SKM-1 (cell line): ENCODE measurements at regions not wholly inside any gene's neighbourhood (a gene's known extent, or its start where the extent isn't known, plus 50 kb on each side); places are given as distances from the start of the nearest gene placed in this dataset.

Source experiments
- DNase-seq: peaks from one replicate; lab custom pipeline; 2025; ENCODE audit not compliant: unreplicated experiment; lab: John Stamatoyannopoulos, UW

GRCh38 chr6:169165561-169166300 lies 87.9 kb downstream of the THBS2 start:
- DNase-seq, result no peak

DNA sequence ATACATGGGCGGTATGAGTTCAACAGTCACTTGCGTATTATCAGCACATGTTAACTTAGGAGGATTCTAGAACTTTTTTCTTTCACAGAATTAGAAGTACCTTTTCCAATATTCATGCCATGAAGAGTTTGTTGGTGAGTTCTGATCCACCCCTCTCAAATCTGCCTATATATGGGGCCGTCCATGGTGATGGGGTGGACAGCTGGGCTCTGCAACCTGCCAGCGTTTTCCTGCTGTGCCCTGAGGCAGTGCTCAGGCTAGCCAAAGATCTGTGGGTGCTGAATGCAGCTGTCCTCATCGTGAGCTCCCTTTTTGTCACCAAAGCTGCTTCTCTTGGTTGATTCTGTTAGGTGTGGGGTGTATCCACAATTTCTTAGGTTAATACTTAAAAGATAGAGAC lies 88.7 kb downstream of the THBS2 start:
- DNase-seq, result no peak

DNA sequence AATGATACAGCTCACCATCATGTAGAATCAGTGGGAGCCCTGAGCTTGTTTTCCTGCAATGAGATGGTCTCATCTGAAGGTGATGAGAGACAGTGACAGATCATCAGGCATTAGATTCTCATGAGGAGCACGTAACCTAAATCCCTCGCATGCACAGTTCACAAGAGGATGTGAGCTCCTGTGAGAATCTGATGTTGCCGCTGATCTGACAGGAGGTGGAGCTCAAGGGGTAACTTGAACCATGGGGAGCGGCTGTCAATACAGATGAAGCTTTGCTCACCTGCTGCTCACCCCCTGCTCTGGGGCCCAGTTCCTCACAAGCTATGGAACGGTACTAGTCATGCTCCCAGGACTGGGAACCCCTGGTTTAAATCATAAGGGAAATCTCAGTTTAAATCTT lies 89.2 kb downstream of the THBS2 start:
- no peak for DNase-seq

- DNase-seq, result no peak
These were observed 90.2 kb downstream of the THBS2 start for GRCh38 chr6:169163411-169163901.

GRCh38 chr6:169162752-169163407 lies 90.8 kb downstream of the THBS2 start:
- no peak for DNase-seq

DNA sequence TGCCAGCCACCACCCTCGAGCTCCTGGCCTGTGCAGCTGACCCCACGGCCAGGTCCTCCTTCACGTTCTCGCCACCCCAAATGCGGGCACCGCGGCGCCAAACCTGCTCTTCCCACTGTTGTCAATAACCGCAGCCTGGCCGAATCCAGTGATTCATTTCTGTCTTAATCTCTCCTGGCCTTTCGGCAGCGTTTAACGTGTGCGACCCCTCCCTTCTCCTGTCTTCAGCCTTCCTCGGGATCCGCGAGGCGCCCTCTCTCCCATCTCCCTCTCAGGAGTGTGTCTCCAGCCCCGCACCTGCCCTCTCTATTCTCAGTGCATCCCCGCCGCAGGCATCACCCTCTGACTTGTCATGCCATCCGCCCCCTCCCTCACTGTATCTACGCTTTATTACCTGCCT lies 91.4 kb downstream of the THBS2 start:
- DNase-seq, result no peak

DNA sequence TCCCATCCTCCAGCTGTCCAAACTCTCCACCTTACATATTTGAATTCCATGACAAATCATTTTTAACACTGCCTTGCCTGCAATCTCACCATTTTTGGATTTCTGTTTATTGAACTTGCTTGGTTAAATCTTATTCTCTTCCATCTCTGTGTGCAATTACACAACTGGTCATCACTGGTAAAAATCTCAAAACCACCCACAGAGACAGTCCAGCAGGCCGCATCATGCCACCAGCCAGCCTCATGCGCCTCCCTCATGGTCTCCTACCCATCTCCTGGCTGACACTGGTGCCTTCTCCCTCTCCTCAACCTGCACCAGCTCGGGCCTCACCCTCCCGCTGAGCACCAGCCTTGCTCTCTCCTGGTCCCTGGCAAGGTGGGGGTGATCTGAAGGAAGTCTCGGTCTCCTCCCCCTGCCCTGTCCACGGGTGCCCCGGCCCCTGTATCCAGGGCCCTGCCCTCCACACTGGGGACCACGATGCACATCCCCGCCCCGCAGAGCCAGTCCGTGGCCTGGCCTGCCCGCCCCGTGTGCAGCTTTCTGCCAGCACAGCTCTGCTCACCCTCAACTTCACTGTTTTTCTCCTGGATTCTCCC lies 92.0 kb downstream of the THBS2 start:
- no peak for DNase-seq

GRCh38 chr6:169160855-169161560 lies 92.6 kb downstream of the THBS2 start:
- DNase-seq, result no peak

DNA sequence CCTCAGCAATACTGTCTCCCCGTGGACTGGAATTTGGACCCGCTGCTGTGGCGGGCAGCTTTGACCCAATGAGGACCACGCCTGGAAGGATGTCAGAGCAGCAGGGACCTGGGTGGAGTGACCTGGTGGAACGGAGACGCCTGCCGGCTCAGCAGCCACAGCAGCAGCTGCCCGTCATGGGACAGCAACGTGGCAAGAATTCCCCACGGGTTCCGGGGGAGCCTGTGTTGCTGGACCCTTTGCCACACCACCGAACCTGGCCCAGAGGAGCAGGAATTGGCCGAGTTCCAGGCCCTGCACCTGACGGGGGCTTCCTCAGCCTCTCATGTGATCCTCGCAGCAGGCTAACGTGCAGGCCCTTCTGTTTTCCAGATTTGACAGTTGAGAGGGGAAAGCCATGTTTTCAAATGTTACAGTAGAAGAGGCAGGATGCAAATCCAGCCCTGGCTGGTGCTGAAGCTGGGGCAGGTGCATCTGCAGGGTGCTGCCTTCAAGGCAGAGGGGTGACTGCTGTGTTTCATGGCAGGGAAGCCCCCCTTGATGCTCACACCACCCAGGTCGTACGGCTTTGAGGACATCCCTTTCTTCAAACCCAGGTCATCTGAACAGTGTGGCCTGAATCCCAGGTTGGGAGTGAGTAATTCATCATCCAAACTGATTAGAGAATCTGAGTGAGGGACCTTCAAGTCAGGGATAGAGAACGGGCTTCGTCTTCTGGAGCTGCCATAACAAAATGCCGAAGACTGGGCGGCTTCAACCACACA lies 93.4 kb downstream of the THBS2 start:
- DNase-seq, result no peak

DNA sequence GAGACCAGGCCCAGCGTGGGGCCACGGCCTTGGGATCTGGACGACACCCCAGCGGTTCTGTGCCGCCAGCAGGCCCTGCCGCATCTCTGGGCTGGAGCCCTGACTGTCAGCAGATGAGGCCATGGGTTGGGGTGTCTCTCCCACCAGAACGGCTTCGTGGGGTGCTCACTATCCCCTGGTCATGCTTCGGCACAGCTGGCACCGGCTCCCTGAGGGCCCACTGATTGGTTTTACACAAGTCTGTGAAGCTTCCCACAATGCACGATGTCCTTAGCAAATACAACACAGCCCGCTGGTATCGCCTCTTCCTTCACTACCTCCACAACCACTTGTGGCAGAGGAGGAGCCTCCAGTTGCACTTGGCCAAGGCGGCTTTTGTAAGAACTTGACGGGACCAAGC lies 94.3 kb downstream of the THBS2 start:
- DNase-seq, result no peak

- no peak for DNase-seq
These were observed 95.0 kb downstream of the THBS2 start for GRCh38 chr6:169158691-169159090.

DNA sequence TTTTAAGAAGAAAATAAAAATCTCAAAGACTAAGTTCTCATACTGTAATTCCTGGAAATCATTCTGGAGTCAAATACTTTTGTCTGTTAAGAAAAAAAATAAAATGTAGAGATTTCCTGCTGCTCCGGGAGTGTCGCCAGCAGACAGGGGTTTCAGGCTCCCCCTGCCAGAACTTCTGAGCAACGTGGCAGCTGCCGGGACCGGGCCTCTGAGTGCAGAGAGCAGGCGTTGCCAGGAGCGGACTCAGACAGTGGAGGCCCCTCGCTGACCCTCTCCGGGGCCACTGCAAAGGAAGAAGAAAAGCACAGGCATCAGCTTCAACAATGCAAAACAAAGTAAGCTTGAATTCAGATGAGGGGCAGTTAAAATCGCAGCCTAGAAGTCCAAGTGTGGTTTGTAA lies 95.5 kb downstream of the THBS2 start:
- no peak for DNase-seq

GRCh38 chr6:169157197-169158148 lies 96.2 kb downstream of the THBS2 start:
- no peak for DNase-seq

DNA sequence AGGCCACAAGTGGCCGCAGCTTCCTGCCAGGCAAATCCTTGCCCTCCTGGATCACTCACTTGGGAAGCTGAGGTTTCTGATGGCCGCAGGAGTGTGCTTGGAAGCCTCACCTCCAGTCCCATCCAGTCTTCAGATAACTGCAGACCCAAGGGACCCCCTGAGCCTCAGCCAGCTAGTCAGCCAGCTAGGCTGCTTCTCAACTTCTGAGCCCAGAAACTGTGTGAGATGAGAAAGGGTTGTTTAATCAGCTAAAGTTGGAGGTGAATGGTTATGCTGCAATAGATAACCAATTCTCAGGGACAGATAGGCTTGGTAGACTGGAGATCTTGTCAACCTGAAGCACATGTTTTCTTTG lies 96.9 kb downstream of the THBS2 start:
- DNase-seq, result no peak

GRCh38 chr6:169156108-169156792 lies 97.4 kb downstream of the THBS2 start:
- no peak for DNase-seq

- DNase-seq, result no peak
These were observed 98.2 kb downstream of the THBS2 start for GRCh38 chr6:169155481-169155880.

GRCh38 chr6:169153401-169153800 lies 100.2 kb downstream of the THBS2 start:
- no peak for DNase-seq

GRCh38 chr6:169146521-169146920 lies 107.1 kb downstream of the THBS2 start:
- DNase-seq, result no peak

DNA sequence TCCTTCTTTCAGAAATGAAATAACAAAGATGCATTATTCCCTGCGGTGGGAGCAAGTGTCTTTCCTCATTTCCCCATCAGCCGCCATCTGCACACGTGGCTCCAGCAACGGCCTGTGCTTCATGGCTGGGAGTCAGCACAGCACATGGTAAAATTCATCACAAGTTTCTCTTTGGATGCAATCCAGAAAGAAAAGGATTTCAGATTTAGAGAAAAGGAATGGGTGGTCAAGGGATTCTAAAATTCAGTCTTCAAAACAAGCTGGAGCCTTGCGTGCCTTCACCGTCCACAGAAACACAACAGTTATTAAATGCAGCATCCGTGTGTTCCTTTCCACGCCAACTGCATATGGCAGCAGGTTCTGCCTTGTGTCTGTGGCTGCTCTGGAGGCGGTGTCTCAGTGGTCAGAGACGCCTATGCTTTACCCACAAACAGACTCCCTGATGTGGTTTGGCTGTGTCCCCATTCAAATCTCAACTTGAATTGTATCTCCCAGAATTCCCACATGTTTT lies 107.6 kb downstream of the THBS2 start:
- no peak for DNase-seq
